ENCODE measurements at regions not wholly inside any gene's neighbourhood (a gene's known extent, or its start where the extent isn't known, plus 50 kb on each side); places are given as distances from the start of the nearest gene placed in this dataset.
A peak's percentile ranks its signal among the peaks of the same experiment; 100 is the strongest.

GRCh38 chr2:161556440-161556839, 67.8 kb upstream of the SLC4A10 start:
- no peaks in the 10 kb centered on the region for H3K27me3 Mint-ChIP-seq (ENCODE audit: low read depth)
- no peaks in the 10 kb centered on the region for H3K79me2 ChIP-seq (ENCODE audit: insufficient read depth, low read length)
- peaks cover 0 to 2% of the 10 kb centered on the region in 2 experiments; a peak in 3 of 5 replicates for H3K9me3 Mint-ChIP-seq
- no peak overlapping the region for H2BK20ac ChIP-seq (ENCODE audit: low read depth, low read length, poor library complexity, severe bottlenecking)
- no CpG with 5 or more reads among the region's 2 CpGs for WGBS (ENCODE audit: extremely low coverage, insufficient read length, low lambda C conversion rate)
- H3K79me1 ChIP-seq (ENCODE audit: insufficient read depth, low read depth, low read length, poor library complexity, severe bottlenecking): no peaks in the 10 kb centered on the region
- no peak overlapping the region for H3K9ac ChIP-seq (ENCODE audit: extremely low read depth, insufficient read length, low read length)
- no peak overlapping the region for H3T11ph ChIP-seq (ENCODE audit: low read length)
- H2BK120ac ChIP-seq (ENCODE audit: low read depth, low read length, poor library complexity, severe bottlenecking): no peak overlapping the region
- H3K27ac Mint-ChIP-seq: no peak overlapping the region; a peak in 1 of 7 replicates
- peaks cover 10 to 12% of the 10 kb centered on the region in 2 experiments for H3K4me1 Mint-ChIP-seq
- DNase-seq: no peak
- H3K4ac ChIP-seq (ENCODE audit: low read depth, low read length): no peak overlapping the region
- H3K18ac ChIP-seq (ENCODE audit: insufficient read length, low read depth, low read length): no peak overlapping the region
- no peak overlapping the region for H4K5ac ChIP-seq (ENCODE audit: insufficient read length, low read depth, low read length)
- peak; percentile 45; the same call in 2 of the 3 replicates for TF ChIP-seq CTCF (conservative IDR thresholded peaks at IDR 0.05)
- no peak overlapping the region for H3K27ac ChIP-seq (ENCODE audit: insufficient read length, low read depth, low read length)
- no peaks in the 10 kb centered on the region for H3K23me2 ChIP-seq (ENCODE audit: insufficient read length, low read depth, low read length, poor library complexity, severe bottlenecking)
- no peaks in the 10 kb centered on the region for H3K9me3 ChIP-seq (ENCODE audit: control insufficient read depth, low read depth, low read length)
- H3K4me3 Mint-ChIP-seq: no peak overlapping the region
- H3K56ac ChIP-seq (ENCODE audit: insufficient read length, low read depth, low read length): no peak overlapping the region
- 0 out of 7 replicates have a peak, but pooled peaks cover 0 to 1% (median 0%) of the 10 kb centered on the region in 3 experiments for H3K36me3 Mint-ChIP-seq (ENCODE audit: insufficient read depth in 1 of 3, low read depth in 3 of 3)
- H2BK15ac ChIP-seq (ENCODE audit: low read depth, low read length): no peak overlapping the region
- no peak overlapping the region for H3K14ac ChIP-seq (ENCODE audit: insufficient read depth, low read length)
- H2BK5ac ChIP-seq (ENCODE audit: insufficient read length, low read length): no peak overlapping the region
- H3K4me1 ChIP-seq (ENCODE audit: insufficient read depth, low read length): peaks cover 3% of the 10 kb centered on the region; the same call in 1 of the 2 replicates
- H2AK5ac ChIP-seq (ENCODE audit: insufficient read length, low read length): no peak overlapping the region
- H4K91ac ChIP-seq (ENCODE audit: insufficient read length, low read depth, low read length): no peak overlapping the region
- H3K4me2 ChIP-seq (ENCODE audit: insufficient read depth, insufficient read length, low read length): no peak overlapping the region
- H4K8ac ChIP-seq (replicated peaks; ENCODE audit: insufficient read length, low read depth, low read length): no peak overlapping the region
- no peak overlapping the region for H2AFZ ChIP-seq (ENCODE audit: low read length)
- H3K27me3 ChIP-seq (ENCODE audit: insufficient read depth, low read length): no peaks in the 10 kb centered on the region
- H3K23ac ChIP-seq (ENCODE audit: insufficient read length, low read depth, low read length): no peak overlapping the region
- H2BK12ac ChIP-seq (ENCODE audit: insufficient read length, low read depth, low read length): no peak overlapping the region
- no peaks in the 10 kb centered on the region for H4K20me1 ChIP-seq (ENCODE audit: control insufficient read depth, insufficient read depth, insufficient read length)

Measured in H9 (cell line).